ENCODE measurements at regions not wholly inside any gene's neighbourhood (a gene's known extent, or its start where the extent isn't known, plus 50 kb on each side); places are given as distances from the start of the nearest gene placed in this dataset.

DNA sequence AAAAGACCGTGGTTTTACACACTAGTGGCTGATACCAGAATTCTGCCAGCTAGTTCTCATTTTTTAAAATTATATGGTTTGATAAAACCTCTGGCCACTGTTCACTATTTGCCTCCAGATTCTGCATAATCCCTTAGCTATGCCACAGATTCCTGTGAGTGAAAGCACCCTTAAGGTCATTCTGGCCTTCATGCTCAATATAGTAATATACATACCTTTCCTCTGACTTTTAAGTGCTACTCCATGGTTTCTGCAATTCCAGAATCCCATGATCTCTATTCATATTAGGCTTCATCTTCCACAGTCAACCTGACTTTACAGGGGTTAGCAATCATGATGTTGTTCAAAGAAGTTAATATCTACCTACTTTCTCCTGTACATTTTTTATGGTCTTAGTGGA lies 274.1 kb upstream of the EDNRB start:
- Histone ChIP-seq H3F3A (ENCODE audit: insufficient read depth, low read length) (no peaks in the 10 kb centered on the region), H3K4me2 (ENCODE audit: low read length) (no peak overlapping the region), H3K27ac (ENCODE audit: low read depth, low read length, poor library complexity, severe bottlenecking) (no peak overlapping the region), H3K9me3 (ENCODE audit: low read length) (no peaks in the 10 kb centered on the region), H3K36me3 (ENCODE audit: insufficient read depth, low read length) (no peaks in the 10 kb centered on the region), H3K9me2 (ENCODE audit: low read depth, low read length) (no peaks in the 10 kb centered on the region), H3K4me1 (ENCODE audit: insufficient read depth, low read length, severe bottlenecking) (no peaks in the 10 kb centered on the region), H2AFZ (ENCODE audit: low read length) (no peak overlapping the region), H3K9ac (ENCODE audit: low read length) (no peak overlapping the region), H3K27me3 (ENCODE audit: insufficient read depth, low read length) (no peaks in the 10 kb centered on the region), H3K79me2 (ENCODE audit: insufficient read depth, low read length) (no peaks in the 10 kb centered on the region), H3K4me3 (ENCODE audit: low read depth, low read length, poor library complexity, severe bottlenecking) (no peak overlapping the region), H4K20me1 (ENCODE audit: insufficient read depth, low read length) (no peaks in the 10 kb centered on the region)
- TF ChIP-seq EZH2 (IDR thresholded peaks at IDR 0.05; ENCODE audit: borderline replicate concordance, low read length), result no peak
- TF ChIP-seq, protein P1, sequence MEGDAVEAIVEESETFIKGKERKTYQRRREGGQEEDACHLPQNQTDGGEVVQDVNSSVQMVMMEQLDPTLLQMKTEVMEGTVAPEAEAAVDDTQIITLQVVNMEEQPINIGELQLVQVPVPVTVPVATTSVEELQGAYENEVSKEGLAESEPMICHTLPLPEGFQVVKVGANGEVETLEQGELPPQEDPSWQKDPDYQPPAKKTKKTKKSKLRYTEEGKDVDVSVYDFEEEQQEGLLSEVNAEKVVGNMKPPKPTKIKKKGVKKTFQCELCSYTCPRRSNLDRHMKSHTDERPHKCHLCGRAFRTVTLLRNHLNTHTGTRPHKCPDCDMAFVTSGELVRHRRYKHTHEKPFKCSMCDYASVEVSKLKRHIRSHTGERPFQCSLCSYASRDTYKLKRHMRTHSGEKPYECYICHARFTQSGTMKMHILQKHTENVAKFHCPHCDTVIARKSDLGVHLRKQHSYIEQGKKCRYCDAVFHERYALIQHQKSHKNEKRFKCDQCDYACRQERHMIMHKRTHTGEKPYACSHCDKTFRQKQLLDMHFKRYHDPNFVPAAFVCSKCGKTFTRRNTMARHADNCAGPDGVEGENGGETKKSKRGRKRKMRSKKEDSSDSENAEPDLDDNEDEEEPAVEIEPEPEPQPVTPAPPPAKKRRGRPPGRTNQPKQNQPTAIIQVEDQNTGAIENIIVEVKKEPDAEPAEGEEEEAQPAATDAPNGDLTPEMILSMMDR (IDR thresholded peaks at IDR 0.05; ENCODE audit: low read length), result no peak

DNA sequence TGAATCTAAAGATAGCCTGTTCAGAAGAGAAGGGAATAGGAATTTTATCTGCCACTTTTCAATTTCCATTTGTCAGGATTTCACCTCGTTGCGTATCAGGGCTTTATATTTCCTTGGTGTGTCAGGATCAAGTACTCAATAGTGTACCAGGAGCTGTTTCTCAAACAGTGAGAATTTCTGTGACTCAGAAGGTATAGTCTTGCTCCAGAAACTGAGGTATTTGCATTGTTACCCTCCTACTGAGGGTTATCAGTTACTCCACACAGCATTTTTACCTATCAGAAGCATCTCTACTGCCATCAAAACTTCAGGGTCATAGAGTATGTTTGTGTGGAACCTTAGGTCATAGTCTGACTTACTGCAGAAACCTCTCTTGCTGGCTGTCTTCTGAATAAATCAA lies 271.7 kb upstream of the EDNRB start:
- no peak overlapping the region for H3K4me2 ChIP-seq (ENCODE audit: low read length)
- no peaks in the 10 kb centered on the region for H4K20me1 ChIP-seq (ENCODE audit: insufficient read depth, low read length)
- no peak overlapping the region for H3K27ac ChIP-seq (ENCODE audit: low read depth, low read length, poor library complexity, severe bottlenecking)
- TF ChIP-seq EZH2 (IDR thresholded peaks at IDR 0.05; ENCODE audit: borderline replicate concordance, low read length), result no peak
- TF ChIP-seq, protein P1 (IDR thresholded peaks at IDR 0.05; ENCODE audit: low read length), result no peak
- no peaks in the 10 kb centered on the region for H3F3A ChIP-seq (ENCODE audit: insufficient read depth, low read length)
- H2AFZ ChIP-seq (ENCODE audit: low read length), result no peak overlapping the region
- H3K9me3 ChIP-seq (ENCODE audit: low read length), result no peaks in the 10 kb centered on the region
- H3K27me3 ChIP-seq (ENCODE audit: insufficient read depth, low read length), result no peaks in the 10 kb centered on the region
- no peaks in the 10 kb centered on the region for H3K36me3 ChIP-seq (ENCODE audit: insufficient read depth, low read length)
- no peaks in the 10 kb centered on the region for H3K9me2 ChIP-seq (ENCODE audit: low read depth, low read length)
- H3K4me1 ChIP-seq (ENCODE audit: insufficient read depth, low read length, severe bottlenecking), result no peaks in the 10 kb centered on the region
- H3K4me3 ChIP-seq (ENCODE audit: low read depth, low read length, poor library complexity, severe bottlenecking), result no peak overlapping the region
- no peak overlapping the region for H3K9ac ChIP-seq (ENCODE audit: low read length)
- no peaks in the 10 kb centered on the region for H3K79me2 ChIP-seq (ENCODE audit: insufficient read depth, low read length)

- no peaks in the 10 kb centered on the region for H4K20me1 ChIP-seq (ENCODE audit: insufficient read depth, low read length)
- no peaks in the 10 kb centered on the region for H3K36me3 ChIP-seq (ENCODE audit: insufficient read depth, low read length)
- H3K9me2 ChIP-seq (ENCODE audit: low read depth, low read length), result no peaks in the 10 kb centered on the region
- H3K4me3 ChIP-seq (ENCODE audit: low read depth, low read length, poor library complexity, severe bottlenecking), result no peak overlapping the region
- H3K9me3 ChIP-seq (ENCODE audit: low read length), result no peaks in the 10 kb centered on the region
- TF ChIP-seq EZH2 (IDR thresholded peaks at IDR 0.05; ENCODE audit: borderline replicate concordance, low read length), result no peak
- TF ChIP-seq, protein P1 (IDR thresholded peaks at IDR 0.05; ENCODE audit: low read length), result no peak
- H3K27me3 ChIP-seq (ENCODE audit: insufficient read depth, low read length), result no peaks in the 10 kb centered on the region
- no peaks in the 10 kb centered on the region for H3K79me2 ChIP-seq (ENCODE audit: insufficient read depth, low read length)
- no peaks in the 10 kb centered on the region for H3K4me1 ChIP-seq (ENCODE audit: insufficient read depth, low read length, severe bottlenecking)
- no peak overlapping the region for H2AFZ ChIP-seq (ENCODE audit: low read length)
- no peaks in the 10 kb centered on the region for H3F3A ChIP-seq (ENCODE audit: insufficient read depth, low read length)
- no peak overlapping the region for H3K4me2 ChIP-seq (ENCODE audit: low read length)
- no peak overlapping the region for H3K9ac ChIP-seq (ENCODE audit: low read length)
- H3K27ac ChIP-seq (ENCODE audit: low read depth, low read length, poor library complexity, severe bottlenecking), result no peak overlapping the region
Measured at GRCh38 chr13:78187781-78188180, 269.1 kb upstream of the EDNRB start.

Measured in OCI-LY1 (cell line).